GM12878 (cell line): ENCODE measurements at regions not wholly inside any gene's neighbourhood (a gene's known extent, or its start where the extent isn't known, plus 50 kb on each side); places are given as distances from the start of the nearest gene placed in this dataset.

ENCODE experiments used
- DPF2 ChIP-seq: fragments of 450-650 bp; IDR thresholded peaks from 2 replicates; pipeline ENCODE4 v1.6.1; 2017; ENCODE audit warnings: mild to moderate bottlenecking
- E4F1 ChIP-seq: fragments of 450-650 bp; IDR thresholded peaks from 2 replicates; pipeline ENCODE4 v1.6.1; 2018; ENCODE audit warnings: borderline replicate concordance, mild to moderate bottlenecking; ENCODE audit not compliant: partially characterized antibody
- EED ChIP-seq: sonication (generic); IDR thresholded peaks from 2 replicates; pipeline ENCODE4 v1.6.1; 2016; ENCODE audit warnings: antibody characterized with exemption, low read depth
- GATAD2B ChIP-seq: fragments of 450-650 bp; conservative IDR thresholded peaks from 2 replicates; pipeline ENCODE4 v1.6.1; 2017; ENCODE audit warnings: low read depth, mild to moderate bottlenecking, moderate library complexity
- HDGF ChIP-seq: fragments of 450-650 bp; IDR thresholded peaks from 2 replicates; pipeline ENCODE4 v1.6.1; 2016; ENCODE audit warnings: antibody characterized with exemption
- IKZF1 ChIP-seq: fragments of 450-650 bp; conservative IDR thresholded peaks from 2 replicates; pipeline ENCODE4 v1.6.1; 2017; ENCODE audit warnings: antibody characterized with exemption, mild to moderate bottlenecking
- IKZF2 ChIP-seq, 2 experiments: fragments of 450-650 bp; IDR thresholded peaks; 2 replicates each; pipeline ENCODE4 v1.6.1; 2017; ENCODE audit warnings: mild to moderate bottlenecking in 2 of 2, moderate library complexity in 2 of 2
- LARP7 ChIP-seq: fragments of 450-650 bp; IDR thresholded peaks from 2 replicates; pipeline ENCODE4 v1.6.1; 2017; ENCODE audit warnings: mild to moderate bottlenecking
- MEF2B ChIP-seq: fragments of 450-650 bp; IDR thresholded peaks from 2 replicates; pipeline ENCODE4 v1.6.1; 2018; ENCODE audit warnings: mild to moderate bottlenecking, moderate library complexity; ENCODE audit not compliant: partially characterized antibody, poor library complexity, severe bottlenecking
- MLLT1 ChIP-seq: fragments of 450-650 bp; IDR thresholded peaks from 2 replicates; pipeline ENCODE4 v1.6.1; 2016; ENCODE audit warnings: mild to moderate bottlenecking
- MTA2 ChIP-seq: fragments of 450-650 bp; IDR thresholded peaks from 2 replicates; pipeline ENCODE4 v1.6.1; 2016; ENCODE audit warnings: low read depth, mild to moderate bottlenecking, moderate library complexity
- NBN ChIP-seq: fragments of 450-650 bp; IDR thresholded peaks from 2 replicates; pipeline ENCODE4 v1.6.1; 2016
- NFYA ChIP-seq: IDR thresholded peaks from 2 replicates; pipeline ENCODE4 v1.6.1; 2011; ENCODE audit warnings: low read depth, mild to moderate bottlenecking, low read length, improper control_type of control experiment, borderline replicate concordance
- POLR2A ChIP-seq: IDR thresholded peaks from 2 replicates; pipeline ENCODE4 v1.6.1; 2011; ENCODE audit warnings: low read depth, mild to moderate bottlenecking, low read length
- POLR2AphosphoS5 ChIP-seq: IDR thresholded peaks from 2 replicates; pipeline ENCODE4 v1.6.1; 2011; ENCODE audit warnings: mild to moderate bottlenecking, low read length, inconsistent platforms
- POU2F2 ChIP-seq: IDR thresholded peaks from 3 replicates; pipeline ENCODE4 v1.6.1; 2011; ENCODE audit warnings: low read depth, mild to moderate bottlenecking, low read length, borderline replicate concordance
- RCOR1 ChIP-seq: conservative IDR thresholded peaks from 2 replicates; pipeline ENCODE4 v1.6.1; 2012; ENCODE audit warnings: low read depth, low read length, improper control_type of control experiment
- REST ChIP-seq: IDR thresholded peaks from 2 replicates; pipeline ENCODE4 v1.6.1; 2012; ENCODE audit warnings: mild to moderate bottlenecking, low read depth, low read length
- SPI1 ChIP-seq: IDR thresholded peaks from 2 replicates; pipeline ENCODE4 v1.6.1; 2011; ENCODE audit warnings: low read depth, mild to moderate bottlenecking, low read length, moderate library complexity, borderline replicate concordance; ENCODE audit not compliant: insufficient read depth
- ZNF687 ChIP-seq: fragments of 450-650 bp; IDR thresholded peaks from 2 replicates; pipeline ENCODE4 v1.6.1; 2017; ENCODE audit warnings: mild to moderate bottlenecking, moderate library complexity

- TF ChIP-seq NBN (peak; percentile 56; the same call in 1 of the 2 replicates), MEF2B (peak; percentile 40), DPF2 (peak; percentile 81), RCOR1 (no peak), NFYA (no peak), MLLT1 (no peak), IKZF2 (IDR thresholded peaks at IDR 0.05) (peak; percentile 70 to 76), POLR2AphosphoS5 (peak; percentile 36; the same call in 1 of the 2 replicates), SPI1 (peak; percentile 77), ZNF687 (peak; percentile 84), E4F1 (peak; percentile 9), GATAD2B (0 out of 2 replicates have a peak, but pooled peaks have one; percentile 42), EED (peak; percentile 82), HDGF (peak; percentile 96), IKZF1 (peak; percentile 92), LARP7 (peak; percentile 26), POU2F2 (peak; percentile 28; the same call in 1 of the 3 replicates), REST (no peak), MTA2 (0 out of 2 replicates have a peak, but pooled peaks have one; percentile 30), POLR2A (peak; percentile 52; the same call in 1 of the 2 replicates)
Measured at GRCh38 chr2:8583400-8584173, 98.3 kb upstream of the ID2 start (continued).
